ENCODE measurements at regions not wholly inside any gene's neighbourhood (a gene's known extent, or its start where the extent isn't known, plus 50 kb on each side); places are given as distances from the start of the nearest gene placed in this dataset.

DNA sequence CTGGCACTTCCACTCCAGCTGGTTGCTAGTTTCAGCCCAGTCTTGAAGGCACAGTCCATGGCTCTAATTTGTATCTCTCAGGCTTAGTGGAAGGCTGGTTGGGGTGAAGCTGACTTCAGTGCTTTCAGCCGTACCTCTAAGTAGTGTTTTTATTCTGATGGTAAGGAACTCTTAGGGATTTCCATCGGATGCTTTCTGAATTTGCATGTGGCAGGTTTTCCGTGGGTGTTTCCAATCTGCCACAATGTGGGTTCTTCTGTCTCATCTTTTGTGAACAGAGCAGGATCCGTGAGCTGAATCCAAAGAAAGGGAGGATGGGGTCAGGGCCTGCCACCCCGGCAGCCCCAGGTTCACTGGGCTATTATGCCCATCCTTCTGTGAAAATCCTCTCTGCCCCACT lies 607.9 kb upstream of the MKI67 start (continued):
- TF ChIP-seq GATA2 (CRISPR knock-in tag; IDR thresholded peaks at IDR 0.05) (no peak), ZBTB33 (IDR thresholded peaks at IDR 0.05; ENCODE audit: borderline replicate concordance, low read depth) (no peak), MEF2A (IDR thresholded peaks at IDR 0.05; ENCODE audit: borderline replicate concordance, low read depth) (no peak), YY1 (IDR thresholded peaks at IDR 0.05; ENCODE audit: low read depth) (no peak), FOSL2 (IDR thresholded peaks at IDR 0.05; ENCODE audit: borderline replicate concordance, low read depth) (no peak), EZH2phosphoT487 (IDR thresholded peaks at IDR 0.05; ENCODE audit: borderline replicate concordance, low read depth) (no peak), SMC3 (IDR thresholded peaks at IDR 0.05; ENCODE audit: low read depth, low read length) (no peak), RXRA (IDR thresholded peaks at IDR 0.05; ENCODE audit: borderline replicate concordance, low read depth) (no peak), EP300 (IDR thresholded peaks at IDR 0.05; ENCODE audit: borderline replicate concordance in 1 of 2, low read depth in 1 of 2, low read length in 1 of 2) (no peak), POLR2AphosphoS5 (IDR thresholded peaks at IDR 0.05; ENCODE audit: low read depth, low read length) (no peak)
- TF ChIP-seq, protein P1, sequence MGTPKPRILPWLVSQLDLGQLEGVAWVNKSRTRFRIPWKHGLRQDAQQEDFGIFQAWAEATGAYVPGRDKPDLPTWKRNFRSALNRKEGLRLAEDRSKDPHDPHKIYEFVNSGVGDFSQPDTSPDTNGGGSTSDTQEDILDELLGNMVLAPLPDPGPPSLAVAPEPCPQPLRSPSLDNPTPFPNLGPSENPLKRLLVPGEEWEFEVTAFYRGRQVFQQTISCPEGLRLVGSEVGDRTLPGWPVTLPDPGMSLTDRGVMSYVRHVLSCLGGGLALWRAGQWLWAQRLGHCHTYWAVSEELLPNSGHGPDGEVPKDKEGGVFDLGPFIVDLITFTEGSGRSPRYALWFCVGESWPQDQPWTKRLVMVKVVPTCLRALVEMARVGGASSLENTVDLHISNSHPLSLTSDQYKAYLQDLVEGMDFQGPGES (IDR thresholded peaks at IDR 0.05; ENCODE audit: low read depth, low read length) = no peak

DNA sequence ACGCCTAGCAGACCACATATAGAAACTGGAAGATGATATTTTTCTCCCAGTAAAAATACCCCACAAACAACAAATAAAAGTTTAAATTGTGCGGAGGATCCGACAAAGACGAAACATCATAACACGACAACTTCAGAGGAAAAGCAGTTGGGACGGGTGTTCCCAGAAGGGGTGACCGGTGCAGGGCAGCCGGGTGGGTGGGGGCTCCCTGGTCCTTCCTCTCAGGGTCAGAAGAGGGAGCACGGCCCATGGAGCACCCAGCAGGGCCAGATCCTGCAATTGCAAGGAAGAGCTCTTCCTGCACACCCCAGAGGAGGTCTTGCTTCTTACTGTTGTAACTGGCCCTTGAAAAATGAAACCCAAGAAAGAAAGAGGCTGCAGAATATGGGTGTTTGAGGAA lies 608.5 kb upstream of the MKI67 start:
- no peak overlapping the region for H2AFZ ChIP-seq (ENCODE audit: low read depth)
- no peaks in the 10 kb centered on the region for H3F3A ChIP-seq (replicated peaks; ENCODE audit: insufficient read depth)
- no peaks in the 10 kb centered on the region for H3K9me2 ChIP-seq
- no peaks in the 10 kb centered on the region for H3K79me2 ChIP-seq (ENCODE audit: insufficient read depth)
- H3K4me3 ChIP-seq (ENCODE audit: low read depth in 2 of 2, low read length in 1 of 2) = no peak overlapping the region
- H3K27me3 ChIP-seq (ENCODE audit: insufficient read depth) = no peaks in the 10 kb centered on the region
- no peaks in the 10 kb centered on the region for H4K20me1 ChIP-seq (ENCODE audit: insufficient read depth)
- H3K4me2 ChIP-seq = no peak overlapping the region
- H3K4me1 ChIP-seq (ENCODE audit: control insufficient read depth in 1 of 2, insufficient read depth in 2 of 2, low read depth in 1 of 2, low read length in 1 of 2) = no peaks in the 10 kb centered on the region; a peak in 2 of 4 replicates
- ChIA-PET POLR2A (no interaction called here), CTCF (interaction anchor here (0.8 to 0.9 kb wide), 2 partner anchors 9 to 44 kb away, joined by 3 to 4 read pairs; no protein-coding TSS in a partner anchor)
- H3K27ac ChIP-seq (ENCODE audit: low read depth in 2 of 2, low read length in 1 of 2) = no peak overlapping the region
- H3K9ac ChIP-seq = no peak overlapping the region
- H3K36me3 ChIP-seq (replicated peaks in 1 of 2; ENCODE audit: control insufficient read depth in 1 of 2, insufficient read depth in 2 of 2, low read length in 1 of 2) = no peaks in the 10 kb centered on the region
- WGBS (ENCODE audit: low lambda C conversion rate) = 68% methylated on average over 9 of the region's 9 CpGs
- no peaks in the 10 kb centered on the region for H3K9me3 ChIP-seq
- DNase-seq = no peak
- no peak for TF ChIP-seq ZBTB33 (IDR thresholded peaks at IDR 0.05; ENCODE audit: borderline replicate concordance, low read depth)
- TF ChIP-seq, protein P2, sequence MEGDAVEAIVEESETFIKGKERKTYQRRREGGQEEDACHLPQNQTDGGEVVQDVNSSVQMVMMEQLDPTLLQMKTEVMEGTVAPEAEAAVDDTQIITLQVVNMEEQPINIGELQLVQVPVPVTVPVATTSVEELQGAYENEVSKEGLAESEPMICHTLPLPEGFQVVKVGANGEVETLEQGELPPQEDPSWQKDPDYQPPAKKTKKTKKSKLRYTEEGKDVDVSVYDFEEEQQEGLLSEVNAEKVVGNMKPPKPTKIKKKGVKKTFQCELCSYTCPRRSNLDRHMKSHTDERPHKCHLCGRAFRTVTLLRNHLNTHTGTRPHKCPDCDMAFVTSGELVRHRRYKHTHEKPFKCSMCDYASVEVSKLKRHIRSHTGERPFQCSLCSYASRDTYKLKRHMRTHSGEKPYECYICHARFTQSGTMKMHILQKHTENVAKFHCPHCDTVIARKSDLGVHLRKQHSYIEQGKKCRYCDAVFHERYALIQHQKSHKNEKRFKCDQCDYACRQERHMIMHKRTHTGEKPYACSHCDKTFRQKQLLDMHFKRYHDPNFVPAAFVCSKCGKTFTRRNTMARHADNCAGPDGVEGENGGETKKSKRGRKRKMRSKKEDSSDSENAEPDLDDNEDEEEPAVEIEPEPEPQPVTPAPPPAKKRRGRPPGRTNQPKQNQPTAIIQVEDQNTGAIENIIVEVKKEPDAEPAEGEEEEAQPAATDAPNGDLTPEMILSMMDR (IDR thresholded peaks at IDR 0.05) = no peak
- TF ChIP-seq GABPA (IDR thresholded peaks at IDR 0.05; ENCODE audit: low read depth) = no peak
- TF ChIP-seq FOXM1 (IDR thresholded peaks at IDR 0.05; ENCODE audit: low read depth) = no peak
- TF ChIP-seq FOSL2 (IDR thresholded peaks at IDR 0.05; ENCODE audit: borderline replicate concordance, low read depth) = no peak
